ENCODE measurements at regions not wholly inside any gene's neighbourhood (a gene's known extent, or its start where the extent isn't known, plus 50 kb on each side); places are given as distances from the start of the nearest gene placed in this dataset.

- TF ChIP-seq EP300 (IDR thresholded peaks at IDR 0.05) = no peak
- TF ChIP-seq CTCF (IDR thresholded peaks at IDR 0.05) = no peak
- no peak for TF ChIP-seq POLR2A (IDR thresholded peaks at IDR 0.05)
These were observed 299.5 kb upstream of the CD180 start for GRCh38 chr5:67496051-67496450.

Data from tibial nerve (tissue), 4 donors.